ENCODE measurements at regions not wholly inside any gene's neighbourhood (a gene's known extent, or its start where the extent isn't known, plus 50 kb on each side); places are given as distances from the start of the nearest gene placed in this dataset.

DNA sequence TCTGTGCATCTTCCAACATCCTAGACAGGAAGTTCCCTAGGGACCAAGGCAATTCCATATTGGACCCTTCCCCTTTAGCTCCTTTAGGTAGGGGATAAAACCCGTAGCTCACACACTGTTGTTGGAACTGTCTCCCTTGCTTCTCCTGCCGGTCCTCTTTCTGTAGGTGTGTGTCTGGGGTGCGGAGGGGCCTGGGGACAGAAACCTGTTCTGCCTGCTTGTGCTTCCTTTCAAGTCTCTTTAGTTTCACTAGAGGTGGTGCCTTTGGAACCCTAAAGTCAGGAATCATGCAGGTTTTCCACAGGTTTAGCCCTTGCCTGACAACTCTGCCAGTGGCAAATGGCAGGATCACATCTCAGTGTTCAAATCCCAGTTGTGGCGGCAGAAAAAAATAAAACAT is 74.6 kb upstream of the PTGFRN start:
- TF ChIP-seq POLR2A (IDR thresholded peaks at IDR 0.05) (no peak), EP300 (IDR thresholded peaks at IDR 0.05) (no peak)
- TF ChIP-seq, protein P1, sequence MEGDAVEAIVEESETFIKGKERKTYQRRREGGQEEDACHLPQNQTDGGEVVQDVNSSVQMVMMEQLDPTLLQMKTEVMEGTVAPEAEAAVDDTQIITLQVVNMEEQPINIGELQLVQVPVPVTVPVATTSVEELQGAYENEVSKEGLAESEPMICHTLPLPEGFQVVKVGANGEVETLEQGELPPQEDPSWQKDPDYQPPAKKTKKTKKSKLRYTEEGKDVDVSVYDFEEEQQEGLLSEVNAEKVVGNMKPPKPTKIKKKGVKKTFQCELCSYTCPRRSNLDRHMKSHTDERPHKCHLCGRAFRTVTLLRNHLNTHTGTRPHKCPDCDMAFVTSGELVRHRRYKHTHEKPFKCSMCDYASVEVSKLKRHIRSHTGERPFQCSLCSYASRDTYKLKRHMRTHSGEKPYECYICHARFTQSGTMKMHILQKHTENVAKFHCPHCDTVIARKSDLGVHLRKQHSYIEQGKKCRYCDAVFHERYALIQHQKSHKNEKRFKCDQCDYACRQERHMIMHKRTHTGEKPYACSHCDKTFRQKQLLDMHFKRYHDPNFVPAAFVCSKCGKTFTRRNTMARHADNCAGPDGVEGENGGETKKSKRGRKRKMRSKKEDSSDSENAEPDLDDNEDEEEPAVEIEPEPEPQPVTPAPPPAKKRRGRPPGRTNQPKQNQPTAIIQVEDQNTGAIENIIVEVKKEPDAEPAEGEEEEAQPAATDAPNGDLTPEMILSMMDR (IDR thresholded peaks at IDR 0.05): no peak
